Stromal cell of bone marrow (primary cell): ENCODE measurements at regions not wholly inside any gene's neighbourhood (a gene's known extent, or its start where the extent isn't known, plus 50 kb on each side); places are given as distances from the start of the nearest gene placed in this dataset.

Experiments
- DNase-seq: peaks from one replicate; pipeline ENCODE4 v3.0.0-alpha.2; 2012; ENCODE audit warnings: low read depth

GRCh38 chr19:29096896-29097295 is 116.1 kb downstream of the UQCRFS1 start:
- no peak for DNase-seq

GRCh38 chr19:29093553-29093908 is 119.4 kb downstream of the UQCRFS1 start:
- no peak for DNase-seq

- no peak for DNase-seq
Observed at GRCh38 chr19:29092712-29093552, 120.0 kb downstream of the UQCRFS1 start.

GRCh38 chr19:29090783-29091526 is 122.0 kb downstream of the UQCRFS1 start:
- no peak for DNase-seq

GRCh38 chr19:29089315-29089870 is 123.6 kb downstream of the UQCRFS1 start:
- DNase-seq, result no peak

GRCh38 chr19:29088761-29089160 is 124.2 kb downstream of the UQCRFS1 start:
- no peak for DNase-seq

GRCh38 chr19:29086646-29087045 is 126.3 kb downstream of the UQCRFS1 start:
- no peak for DNase-seq

GRCh38 chr19:29086182-29086581 is 126.8 kb downstream of the UQCRFS1 start:
- DNase-seq, result no peak

- no peak for DNase-seq
Observed at GRCh38 chr19:29085630-29086029, 127.3 kb downstream of the UQCRFS1 start.

GRCh38 chr19:29085206-29085605 is 127.7 kb downstream of the UQCRFS1 start:
- DNase-seq, result no peak

- no peak for DNase-seq
Observed at GRCh38 chr19:29084266-29084665, 128.7 kb downstream of the UQCRFS1 start.

- DNase-seq, result no peak
Observed at GRCh38 chr19:29083863-29084262, 129.1 kb downstream of the UQCRFS1 start.

- DNase-seq, result no peak
Observed at GRCh38 chr19:29079356-29080032, 133.5 kb downstream of the UQCRFS1 start.

- DNase-seq, result no peak
Observed at GRCh38 chr19:29076963-29077362, 136.0 kb downstream of the UQCRFS1 start.

- no peak for DNase-seq
Observed at GRCh38 chr19:29076161-29076560, 136.8 kb downstream of the UQCRFS1 start.

- DNase-seq, result no peak
Observed at GRCh38 chr19:29075149-29075548, 137.8 kb downstream of the UQCRFS1 start.

GRCh38 chr19:29074579-29074978 is 138.4 kb downstream of the UQCRFS1 start:
- DNase-seq, result no peak

GRCh38 chr19:29067831-29068230 is 145.1 kb downstream of the UQCRFS1 start:
- DNase-seq, result no peak

GRCh38 chr19:29062475-29063435 is 150.2 kb downstream of the UQCRFS1 start:
- DNase-seq, result no peak

- no peak for DNase-seq
Observed at GRCh38 chr19:29060813-29061364, 152.1 kb downstream of the UQCRFS1 start.

GRCh38 chr19:29056535-29056934 is 156.4 kb downstream of the UQCRFS1 start:
- DNase-seq, result no peak
